ENCODE measurements at regions not wholly inside any gene's neighbourhood (a gene's known extent, or its start where the extent isn't known, plus 50 kb on each side); places are given as distances from the start of the nearest gene placed in this dataset.

DNA sequence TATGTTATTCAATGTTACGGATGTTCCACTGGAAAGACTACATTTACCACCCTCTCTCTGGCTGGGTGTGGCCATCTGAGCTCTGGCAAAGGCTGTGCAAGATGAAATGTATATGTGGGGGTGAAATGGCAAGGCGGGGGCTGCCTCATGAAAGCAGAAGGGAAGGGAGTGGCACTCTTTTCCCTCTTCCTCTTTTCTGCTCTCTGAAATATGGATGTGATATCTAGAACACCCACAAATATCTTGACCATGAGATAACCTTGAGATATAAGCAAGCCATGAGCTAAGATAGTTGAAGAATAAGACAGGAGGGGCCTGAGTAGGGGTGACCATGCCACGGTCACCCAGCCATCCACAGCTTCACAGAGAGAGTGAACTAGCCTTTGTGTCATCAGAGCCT, 367.8 kb upstream of the ID2 start:
- intact Hi-C loops (cut with micrococcal nuclease; ENCODE audit: unreplicated experiment), result loop anchor here (5.0 kb wide), 1 partner anchor 98 kb away; no protein-coding TSS in a partner anchor
- no peaks in the 10 kb centered on the region for H3K9me3 ChIP-seq
- H3K4me1 ChIP-seq, result peaks cover 12% of the 10 kb centered on the region
- no peaks in the 10 kb centered on the region for H3K36me3 Mint-ChIP-seq (ENCODE audit: insufficient read depth, unreplicated experiment)
- no peak overlapping the region for H3K4me3 Mint-ChIP-seq (ENCODE audit: unreplicated experiment)
- no peak overlapping the region for H3K27ac Mint-ChIP-seq (ENCODE audit: unreplicated experiment)
- H3K9me3 Mint-ChIP-seq (ENCODE audit: unreplicated experiment), result no peaks in the 10 kb centered on the region
- TF ChIP-seq, protein P1, sequence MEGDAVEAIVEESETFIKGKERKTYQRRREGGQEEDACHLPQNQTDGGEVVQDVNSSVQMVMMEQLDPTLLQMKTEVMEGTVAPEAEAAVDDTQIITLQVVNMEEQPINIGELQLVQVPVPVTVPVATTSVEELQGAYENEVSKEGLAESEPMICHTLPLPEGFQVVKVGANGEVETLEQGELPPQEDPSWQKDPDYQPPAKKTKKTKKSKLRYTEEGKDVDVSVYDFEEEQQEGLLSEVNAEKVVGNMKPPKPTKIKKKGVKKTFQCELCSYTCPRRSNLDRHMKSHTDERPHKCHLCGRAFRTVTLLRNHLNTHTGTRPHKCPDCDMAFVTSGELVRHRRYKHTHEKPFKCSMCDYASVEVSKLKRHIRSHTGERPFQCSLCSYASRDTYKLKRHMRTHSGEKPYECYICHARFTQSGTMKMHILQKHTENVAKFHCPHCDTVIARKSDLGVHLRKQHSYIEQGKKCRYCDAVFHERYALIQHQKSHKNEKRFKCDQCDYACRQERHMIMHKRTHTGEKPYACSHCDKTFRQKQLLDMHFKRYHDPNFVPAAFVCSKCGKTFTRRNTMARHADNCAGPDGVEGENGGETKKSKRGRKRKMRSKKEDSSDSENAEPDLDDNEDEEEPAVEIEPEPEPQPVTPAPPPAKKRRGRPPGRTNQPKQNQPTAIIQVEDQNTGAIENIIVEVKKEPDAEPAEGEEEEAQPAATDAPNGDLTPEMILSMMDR (IDR thresholded peaks at IDR 0.05; ENCODE audit: insufficient read depth in 1 of 2, low read depth in 1 of 2, low read length in 1 of 2, severe bottlenecking in 1 of 2, unreplicated experiment in 1 of 2), result no peak
- BruUV-seq (replicated peaks), result no TSS peak
- no peak overlapping the region for H3K4me3 ChIP-seq (ENCODE audit: low read depth, low read length)
- peaks cover 4% of the 10 kb centered on the region for H3K27me3 Mint-ChIP-seq (ENCODE audit: insufficient read depth, unreplicated experiment)
- H3K36me3 ChIP-seq (ENCODE audit: control insufficient read depth, insufficient read depth, low read length), result no peaks in the 10 kb centered on the region
- DNase-seq, result no peak
- ChIA-PET CTCF (no interaction called here), POLR2A (no interaction called here)
- H3K4me1 Mint-ChIP-seq (ENCODE audit: low read depth, unreplicated experiment), result no peaks in the 10 kb centered on the region
- no peaks in the 10 kb centered on the region for H3K27me3 ChIP-seq (replicated peaks; ENCODE audit: control insufficient read depth, insufficient read depth, low read length)

DNA sequence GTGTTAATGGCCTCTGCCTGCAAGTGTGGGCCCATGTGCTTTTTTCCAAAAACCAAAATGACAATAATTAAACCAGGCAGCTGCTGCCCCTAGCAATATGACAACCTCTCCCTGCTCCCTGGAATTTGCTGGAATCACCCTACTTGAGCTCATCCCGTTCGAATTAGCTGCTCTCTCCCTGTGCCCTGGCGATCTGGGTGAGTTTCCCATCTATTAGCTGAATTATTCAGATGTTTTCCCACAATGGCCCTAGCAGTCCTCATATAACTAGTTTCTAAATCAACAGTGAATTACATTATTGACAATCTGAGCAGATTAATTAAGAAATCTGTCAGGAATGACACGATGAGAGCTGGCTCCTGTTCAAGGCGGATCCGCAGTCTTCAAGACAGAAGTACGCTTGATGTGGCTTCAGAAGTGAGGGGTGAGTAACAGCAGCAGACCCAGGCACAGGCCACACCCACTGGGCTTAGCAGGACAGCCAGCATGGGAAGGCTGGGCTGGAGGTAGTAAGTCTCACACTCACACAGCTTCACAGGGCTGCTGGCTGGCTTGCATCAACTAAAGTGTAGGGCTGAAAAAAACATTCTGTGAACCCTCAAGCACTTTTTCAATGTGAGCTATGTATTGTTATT, 366.2 kb upstream of the ID2 start:
- POLR2A ChIA-PET, result no interaction called here
- DNase-seq, result no peak
- Histone ChIP-seq H3K4me1 (peaks cover 12% of the 10 kb centered on the region), H3K4me3 (ENCODE audit: low read depth, low read length) (no peak overlapping the region), H3K9me3 (no peaks in the 10 kb centered on the region), H3K36me3 (ENCODE audit: control insufficient read depth, insufficient read depth, low read length) (no peaks in the 10 kb centered on the region), H3K27me3 (replicated peaks; ENCODE audit: control insufficient read depth, insufficient read depth, low read length) (no peaks in the 10 kb centered on the region)
- Mint-ChIP-seq H3K27ac (ENCODE audit: unreplicated experiment) (no peak overlapping the region), H3K4me3 (ENCODE audit: unreplicated experiment) (no peak overlapping the region), H3K27me3 (ENCODE audit: insufficient read depth, unreplicated experiment) (peaks cover 6% of the 10 kb centered on the region), H3K4me1 (ENCODE audit: low read depth, unreplicated experiment) (no peaks in the 10 kb centered on the region), H3K9me3 (ENCODE audit: unreplicated experiment) (no peaks in the 10 kb centered on the region), H3K36me3 (ENCODE audit: insufficient read depth, unreplicated experiment) (no peaks in the 10 kb centered on the region)
- CTCF ChIA-PET, result no interaction called here
- no TSS peak for BruUV-seq (replicated peaks)
- intact Hi-C loops (cut with micrococcal nuclease; ENCODE audit: unreplicated experiment), result no loop called here
- TF ChIP-seq, protein P1 (IDR thresholded peaks at IDR 0.05; ENCODE audit: insufficient read depth in 1 of 2, low read depth in 1 of 2, low read length in 1 of 2, severe bottlenecking in 1 of 2, unreplicated experiment in 1 of 2), result no peak

DNA sequence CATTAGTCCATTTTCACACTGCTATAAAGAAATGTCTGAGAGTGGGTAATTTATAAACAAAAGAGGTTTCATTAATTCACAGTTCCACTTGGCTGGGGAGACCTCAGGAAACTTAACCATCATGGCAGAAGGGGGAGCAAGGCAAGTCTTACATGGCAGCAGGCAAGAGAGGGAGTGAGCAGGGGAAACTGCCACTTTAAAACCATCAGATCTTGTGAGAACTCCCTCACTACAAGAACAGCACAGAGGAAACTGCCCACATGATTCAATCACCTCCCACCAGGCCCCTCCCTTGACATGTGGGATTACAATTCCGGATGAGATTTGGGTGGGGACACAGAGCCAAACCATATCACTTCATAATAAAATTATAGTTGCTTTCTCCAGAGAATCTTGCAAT, 365.5 kb upstream of the ID2 start:
- Mint-ChIP-seq H3K4me1 (ENCODE audit: low read depth, unreplicated experiment) (no peaks in the 10 kb centered on the region), H3K36me3 (ENCODE audit: insufficient read depth, unreplicated experiment) (no peaks in the 10 kb centered on the region)
- no TSS peak for BruUV-seq (replicated peaks)

More for the DNA sequence above, 365.5 kb upstream of the ID2 start:
- Mint-ChIP-seq H3K27me3 (ENCODE audit: insufficient read depth, unreplicated experiment) (peaks cover 6% of the 10 kb centered on the region), H3K4me3 (ENCODE audit: unreplicated experiment) (no peak overlapping the region), H3K9me3 (ENCODE audit: unreplicated experiment) (no peaks in the 10 kb centered on the region), H3K27ac (ENCODE audit: unreplicated experiment) (no peak overlapping the region)
- intact Hi-C loops (cut with micrococcal nuclease; ENCODE audit: unreplicated experiment), result no loop called here
- no peak overlapping the region for H3K4me3 ChIP-seq (ENCODE audit: low read depth, low read length)
- no peaks in the 10 kb centered on the region for H3K9me3 ChIP-seq
- no peaks in the 10 kb centered on the region for H3K27me3 ChIP-seq (replicated peaks; ENCODE audit: control insufficient read depth, insufficient read depth, low read length)
- no peaks in the 10 kb centered on the region for H3K36me3 ChIP-seq (ENCODE audit: control insufficient read depth, insufficient read depth, low read length)
- POLR2A ChIA-PET, result no interaction called here
- DNase-seq, result no peak
- CTCF ChIA-PET, result no interaction called here
- H3K4me1 ChIP-seq, result peaks cover 12% of the 10 kb centered on the region
- TF ChIP-seq, protein P1 (IDR thresholded peaks at IDR 0.05; ENCODE audit: insufficient read depth in 1 of 2, low read depth in 1 of 2, low read length in 1 of 2, severe bottlenecking in 1 of 2, unreplicated experiment in 1 of 2), result no peak

All from Caco-2 (cell line).